HL-60 (cell line): ENCODE measurements at regions not wholly inside any gene's neighbourhood (a gene's known extent, or its start where the extent isn't known, plus 50 kb on each side); places are given as distances from the start of the nearest gene placed in this dataset.

Experiments
- CTCF ChIP-seq: IDR thresholded peaks from one replicate; pipeline ENCODE4 v1.5.1; 2011; ENCODE audit warnings: low read length, control low read depth, inconsistent platforms; ENCODE audit not compliant: insufficient read depth
- GABPA ChIP-seq: IDR thresholded peaks from 2 replicates; pipeline ENCODE4 v1.6.1; 2012; ENCODE audit warnings: low read depth
- POLR2AphosphoS5 ChIP-seq: IDR thresholded peaks from 2 replicates; pipeline ENCODE4 v1.6.1; 2012; ENCODE audit warnings: low read depth
- REST ChIP-seq: IDR thresholded peaks from 2 replicates; pipeline ENCODE4 v1.6.1; 2012; ENCODE audit warnings: low read depth; ENCODE audit not compliant: insufficient replicate concordance
- SPI1 ChIP-seq: IDR thresholded peaks from 2 replicates; pipeline ENCODE4 v1.6.1; 2012; ENCODE audit warnings: low read depth, mild to moderate bottlenecking, borderline replicate concordance

- TF ChIP-seq CTCF, result no peak
- TF ChIP-seq REST, result no peak
- TF ChIP-seq POLR2AphosphoS5, result no peak
- no peak for TF ChIP-seq SPI1
- no peak for TF ChIP-seq GABPA
Measured at GRCh38 chr1:76715474-76715873, 151.8 kb upstream of the ST6GALNAC5 start.
